Parathyroid adenoma (tissue), 2 donors: ENCODE measurements at regions not wholly inside any gene's neighbourhood (a gene's known extent, or its start where the extent isn't known, plus 50 kb on each side); places are given as distances from the start of the nearest gene placed in this dataset.

Source experiments
- H2AFZ ChIP-seq: fragments of 300-600 bp; sonication (generic); one replicate; pipeline ENCODE4 v1.7.0; 2017; ENCODE audit warnings: antibody characterized with exemption, mild to moderate bottlenecking
- H3K27ac ChIP-seq: fragments of 300-600 bp; sonication (generic); one replicate; pipeline ENCODE4 v1.7.0; 2017
- H3K27me3 ChIP-seq: fragments of 300-600 bp; sonication (generic); one replicate; pipeline ENCODE4 v1.7.0; 2017; ENCODE audit warnings: low read length; ENCODE audit not compliant: control insufficient read depth, insufficient read depth
- H3K36me3 ChIP-seq: fragments of 300-600 bp; sonication (generic); one replicate; pipeline ENCODE4 v1.7.0; 2017; ENCODE audit warnings: low read length; ENCODE audit not compliant: control insufficient read depth, insufficient read depth
- H3K4me1 ChIP-seq: fragments of 300-600 bp; sonication (generic); one replicate; pipeline ENCODE4 v1.7.0; 2017; ENCODE audit warnings: control low read depth
- H3K4me2 ChIP-seq: fragments of 300-600 bp; sonication (generic); one replicate; pipeline ENCODE4 v1.7.0; 2017; ENCODE audit warnings: low read length
- H3K4me3 ChIP-seq: fragments of 300-600 bp; sonication (generic); one replicate; pipeline ENCODE4 v1.7.0; 2017; ENCODE audit warnings: low read depth, low read length
- H3K79me2 ChIP-seq: fragments of 300-600 bp; sonication (generic); one replicate; pipeline ENCODE4 v1.7.0; 2017; ENCODE audit warnings: control low read depth
- H3K9ac ChIP-seq: fragments of 300-600 bp; sonication (generic); one replicate; pipeline ENCODE4 v1.7.0; 2017; ENCODE audit warnings: mild to moderate bottlenecking
- H3K9me3 ChIP-seq: fragments of 300-600 bp; sonication (generic); one replicate; pipeline ENCODE4 v1.7.0; 2017; ENCODE audit warnings: low read length; ENCODE audit not compliant: control insufficient read depth
- CTCF ChIP-seq: fragments of 300-600 bp; sonication (generic); IDR thresholded peaks from one replicate; pipeline ENCODE4 v1.7.0; 2017; ENCODE audit warnings: antibody characterized with exemption, mild to moderate bottlenecking
- donor health status: primary hyperparathyroidism.

GRCh38 chr13:47211106-47211505 lies 314.3 kb upstream of the HTR2A start:
- Histone ChIP-seq H2AFZ (no peak overlapping the region), H3K9me3 (no peaks in the 10 kb centered on the region), H3K4me1 (no peaks in the 10 kb centered on the region), H3K9ac (no peak overlapping the region), H3K27me3 (no peaks in the 10 kb centered on the region), H3K79me2 (no peaks in the 10 kb centered on the region), H3K4me3 (no peak overlapping the region), H3K27ac (no peak overlapping the region), H3K4me2 (no peak overlapping the region), H3K36me3 (no peaks in the 10 kb centered on the region)
- TF ChIP-seq CTCF, result no peak

GRCh38 chr13:47206111-47206510 lies 309.3 kb upstream of the HTR2A start:
- TF ChIP-seq CTCF, result no peak
- no peaks in the 10 kb centered on the region for H3K36me3 ChIP-seq
- H2AFZ ChIP-seq, result no peak overlapping the region

GRCh38 chr13:47190696-47191305 lies 293.9 kb upstream of the HTR2A start:
- Histone ChIP-seq H3K36me3 (no peaks in the 10 kb centered on the region), H3K27me3 (no peaks in the 10 kb centered on the region), H3K79me2 (no peaks in the 10 kb centered on the region), H3K4me2 (no peak overlapping the region), H3K9me3 (no peaks in the 10 kb centered on the region), H3K4me1 (no peaks in the 10 kb centered on the region), H3K27ac (no peak overlapping the region), H3K4me3 (no peak overlapping the region), H2AFZ (no peak overlapping the region), H3K9ac (no peak overlapping the region)
- TF ChIP-seq CTCF, result no peak

More at GRCh38 chr13:47206111-47206510, 309.3 kb upstream of the HTR2A start:
- H3K9me3 ChIP-seq, result no peaks in the 10 kb centered on the region
- H3K27me3 ChIP-seq, result no peaks in the 10 kb centered on the region
- H3K4me2 ChIP-seq, result no peak overlapping the region
- H3K4me3 ChIP-seq, result no peak overlapping the region
- H3K4me1 ChIP-seq, result no peaks in the 10 kb centered on the region
- H3K79me2 ChIP-seq, result no peaks in the 10 kb centered on the region
- no peak overlapping the region for H3K27ac ChIP-seq
- no peak overlapping the region for H3K9ac ChIP-seq

- no peak for TF ChIP-seq CTCF
- Histone ChIP-seq H3K9me3 (no peaks in the 10 kb centered on the region), H3K9ac (no peak overlapping the region), H2AFZ (no peak overlapping the region), H3K36me3 (no peaks in the 10 kb centered on the region), H3K4me1 (no peaks in the 10 kb centered on the region), H3K4me3 (no peak overlapping the region), H3K27me3 (no peaks in the 10 kb centered on the region), H3K79me2 (no peaks in the 10 kb centered on the region), H3K4me2 (no peak overlapping the region), H3K27ac (no peak overlapping the region)
These were observed 291.9 kb upstream of the HTR2A start for GRCh38 chr13:47188802-47189201.

GRCh38 chr13:47186471-47186870 lies 289.6 kb upstream of the HTR2A start:
- H3K27ac ChIP-seq, result no peak overlapping the region
- no peaks in the 10 kb centered on the region for H3K36me3 ChIP-seq
- no peaks in the 10 kb centered on the region for H3K27me3 ChIP-seq
- no peaks in the 10 kb centered on the region for H3K4me1 ChIP-seq
- H3K4me3 ChIP-seq, result no peak overlapping the region
- no peak for TF ChIP-seq CTCF
- H2AFZ ChIP-seq, result no peak overlapping the region
- no peaks in the 10 kb centered on the region for H3K9me3 ChIP-seq
- H3K79me2 ChIP-seq, result no peaks in the 10 kb centered on the region
- no peak overlapping the region for H3K4me2 ChIP-seq
- H3K9ac ChIP-seq, result no peak overlapping the region
